Upper lobe of left lung (tissue), 6 donors: ENCODE measurements at regions not wholly inside any gene's neighbourhood (a gene's known extent, or its start where the extent isn't known, plus 50 kb on each side); places are given as distances from the start of the nearest gene placed in this dataset.
A peak's percentile ranks its signal among the peaks of the same experiment; 100 is the strongest.

Source experiments
- ATAC-seq, 2 donors: fragments of 200-7000 bp; cut with Tn5 transposase; one replicate each; pipeline ENCODE4 v1.9.1; 2022; ENCODE audit warnings: mild to moderate bottlenecking in 2 of 2, moderate library complexity in 2 of 2; ENCODE audit not compliant: low FRiP score in 2 of 2
- DNase-seq, 2 donors: peaks; one replicate each; pipeline ENCODE4 v3.0.0-alpha.2; 2019 to 2020
- H3K27ac ChIP-seq, 4 donors: fragments of 200-600 bp; sonication (generic); one replicate each; pipeline ENCODE4 v1.5.1; 2016 to 2019
- H3K27me3 ChIP-seq, 4 donors: fragments of 200-600 bp; sonication (generic); one replicate each; pipeline ENCODE4 v1.5.1; 2017 to 2019
- H3K36me3 ChIP-seq, 4 donors: fragments of 200-600 bp; sonication (generic); one replicate each; pipeline ENCODE4 v1.5.1; 2016 to 2019
- H3K4me1 ChIP-seq, 4 donors: fragments of 200-600 bp; sonication (generic); one replicate each; pipeline ENCODE4 v1.5.1; 2018 to 2019
- H3K4me3 ChIP-seq, 4 donors: fragments of 200-600 bp; sonication (generic); one replicate each; pipeline ENCODE4 v1.5.1; 2017 to 2019; ENCODE audit warnings: mild to moderate bottlenecking in 2 of 4, moderate library complexity in 1 of 4
- H3K9me3 ChIP-seq, 4 donors: fragments of 200-600 bp; sonication (generic); one replicate each; pipeline ENCODE4 v1.5.1; 2018 to 2019
- CTCF ChIP-seq, 6 experiments: fragments of 450-650 bp in 4 of 6; fragments of 200-600 bp in 2 of 6; sonication (generic) in 2 of 6; IDR thresholded peaks; one replicate each; pipeline ENCODE4 v1.5.1; 2016 to 2019; ENCODE audit warnings: antibody characterized with exemption in 6 of 6
- EP300 ChIP-seq, 4 donors: sonication (generic); formaldehyde crosslinking; IDR thresholded peaks; one replicate each; pipeline ENCODE4 v1.5.1; 2017; ENCODE audit warnings: antibody characterized with exemption in 4 of 4, control low read depth in 2 of 4
- POLR2A ChIP-seq, 4 donors: fragments of 450-650 bp; IDR thresholded peaks; one replicate each; pipeline ENCODE4 v1.5.1; 2016 to 2017; ENCODE audit warnings: antibody characterized with exemption in 4 of 4, mild to moderate bottlenecking in 2 of 4
- POLR2AphosphoS5 ChIP-seq, 2 donors: sonication (generic); formaldehyde crosslinking; IDR thresholded peaks; one replicate each; pipeline ENCODE4 v1.5.1; 2017; ENCODE audit warnings: antibody characterized with exemption in 2 of 2
- WGBS, 2 donors: methylation state at CpG; one replicate each; pipeline ENCODE4 v1.1.5; 2017 to 2018; 5-methylcytosine and 5-hydroxymethylcytosine counted together
- donor health status: DM: no; HTN: no; CAD: no; lungs with moderate emphysema.
- donor health status: DM: no; HTN: yes; CAD: no; lungs with severe emphysema.

DNA sequence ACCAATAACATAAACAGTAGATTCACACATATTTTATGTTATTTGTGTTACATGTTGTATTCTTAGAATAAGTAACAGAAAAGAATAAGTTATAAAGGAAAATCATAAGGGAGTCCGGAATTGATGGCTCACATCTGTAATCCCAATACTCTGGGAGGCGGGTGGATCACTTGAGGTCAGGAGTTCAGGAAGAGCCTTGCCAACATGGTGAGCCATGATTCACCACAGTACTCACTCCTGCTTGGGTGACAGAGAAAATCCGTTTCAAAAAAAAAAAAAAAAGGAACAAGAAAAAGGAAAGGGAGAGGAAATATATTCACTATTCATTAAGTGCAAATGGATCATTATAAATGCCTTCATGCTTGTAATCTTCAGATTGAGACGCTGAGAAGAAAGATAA, 533.3 kb upstream of the CDH9 start:
- no peak for TF ChIP-seq CTCF (IDR thresholded peaks at IDR 0.05)
- TF ChIP-seq EP300 (IDR thresholded peaks at IDR 0.05): no peak
- TF ChIP-seq POLR2A (IDR thresholded peaks at IDR 0.05): no peak
- TF ChIP-seq POLR2AphosphoS5 (IDR thresholded peaks at IDR 0.05): no peak
- H3K27ac ChIP-seq: no peak overlapping the region
- no peaks in the 10 kb centered on the region for H3K36me3 ChIP-seq
- H3K27me3 ChIP-seq: no peaks in the 10 kb centered on the region
- ATAC-seq (no peak), DNase-seq (no peak)
- no peaks in the 10 kb centered on the region for H3K4me1 ChIP-seq
- H3K9me3 ChIP-seq: no peaks in the 10 kb centered on the region
- 76 to 82% methylated on average over 3 to 4 of the region's 4 CpGs for WGBS, 2 donors
- no peak overlapping the region for H3K4me3 ChIP-seq

- no peaks in the 10 kb centered on the region for H3K27me3 ChIP-seq
- DNase-seq: no peak
- ATAC-seq: no peak
- H3K27ac ChIP-seq: no peak overlapping the region
- H3K4me3 ChIP-seq: no peak overlapping the region
- 49 to 64% methylated on average over 2 of the region's 2 CpGs for whole genome bisulfite sequencing, 2 donors
- no peaks in the 10 kb centered on the region for H3K36me3 ChIP-seq
- no peaks in the 10 kb centered on the region for H3K9me3 ChIP-seq
- no peaks in the 10 kb centered on the region for H3K4me1 ChIP-seq
- TF ChIP-seq POLR2AphosphoS5 (IDR thresholded peaks at IDR 0.05): no peak
These were observed 530.4 kb upstream of the CDH9 start for GRCh38 chr5:27568811-27569210.

GRCh38 chr5:27561408-27561807, 523.0 kb upstream of the CDH9 start:
- ATAC-seq (no peak), DNase-seq (peak in 1 of 2 donors; percentile 17)
- H3K27me3 ChIP-seq: no peaks in the 10 kb centered on the region
- no peak overlapping the region for H3K27ac ChIP-seq
- no peaks in the 10 kb centered on the region for H3K9me3 ChIP-seq
- no peak overlapping the region for H3K4me3 ChIP-seq
- TF ChIP-seq POLR2A (IDR thresholded peaks at IDR 0.05) (no peak), CTCF (IDR thresholded peaks at IDR 0.05) (no peak), POLR2AphosphoS5 (IDR thresholded peaks at IDR 0.05) (no peak), EP300 (IDR thresholded peaks at IDR 0.05) (no peak)
- no peaks in the 10 kb centered on the region for H3K36me3 ChIP-seq
- H3K4me1 ChIP-seq: no peaks in the 10 kb centered on the region
- 85 to 91% methylated on average over 15 to 16 of the region's 16 CpGs for WGBS, 2 donors

- 54% methylated on average over 2 of the region's 2 CpGs for WGBS, 2 donors
- no peak for DNase-seq
- TF ChIP-seq EP300 (IDR thresholded peaks at IDR 0.05) (no peak), CTCF (IDR thresholded peaks at IDR 0.05) (no peak), POLR2AphosphoS5 (IDR thresholded peaks at IDR 0.05) (no peak), POLR2A (IDR thresholded peaks at IDR 0.05) (no peak)
- Histone ChIP-seq H3K4me3 (no peak overlapping the region), H3K27me3 (no peaks in the 10 kb centered on the region), H3K9me3 (peaks cover 0 to 6% (median 0%) of the 10 kb centered on the region in 4 donors), H3K4me1 (no peaks in the 10 kb centered on the region), H3K27ac (no peak overlapping the region), H3K36me3 (no peaks in the 10 kb centered on the region)
- no peak for ATAC-seq
These were observed 510.1 kb upstream of the CDH9 start for GRCh38 chr5:27548484-27548883.

- no peaks in the 10 kb centered on the region for H3K27me3 ChIP-seq
- no peaks in the 10 kb centered on the region for H3K9me3 ChIP-seq
- DNase-seq (no peak), ATAC-seq (no peak)
- H3K4me3 ChIP-seq: no peak overlapping the region
- no peak overlapping the region for H3K27ac ChIP-seq
- TF ChIP-seq POLR2A (IDR thresholded peaks at IDR 0.05) (no peak), EP300 (IDR thresholded peaks at IDR 0.05) (no peak), POLR2AphosphoS5 (IDR thresholded peaks at IDR 0.05) (no peak)
- no peaks in the 10 kb centered on the region for H3K4me1 ChIP-seq
- no peaks in the 10 kb centered on the region for H3K36me3 ChIP-seq
These were observed 496.7 kb upstream of the CDH9 start for GRCh38 chr5:27535031-27535557.

DNA sequence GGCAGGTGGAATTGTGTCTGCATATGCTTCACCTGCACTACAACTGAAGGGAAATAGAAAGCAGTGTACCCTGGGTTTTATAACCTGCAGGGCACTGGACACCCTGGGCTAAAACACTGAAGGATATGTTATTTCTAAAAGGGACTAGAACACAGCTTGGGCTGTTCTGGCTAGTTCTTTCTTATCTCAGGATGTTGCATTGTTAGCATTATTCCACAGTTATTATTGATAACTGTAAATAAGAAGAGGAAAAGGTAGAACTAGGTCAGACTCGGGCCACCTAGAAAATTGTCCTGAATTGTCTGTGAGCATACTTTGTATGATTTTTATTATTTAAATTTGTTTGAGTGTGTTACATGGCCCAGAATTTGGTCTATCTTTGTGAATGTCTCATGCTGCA, 493.9 kb upstream of the CDH9 start:
- 65 to 77% methylated on average over 1 of the region's 1 CpG for WGBS, 2 donors
- no peaks in the 10 kb centered on the region for H3K27me3 ChIP-seq
- no peak overlapping the region for H3K4me3 ChIP-seq
- no peak overlapping the region for H3K27ac ChIP-seq
- no peak for TF ChIP-seq POLR2AphosphoS5 (IDR thresholded peaks at IDR 0.05)
- TF ChIP-seq EP300 (IDR thresholded peaks at IDR 0.05): no peak
- no peak for TF ChIP-seq POLR2A (IDR thresholded peaks at IDR 0.05)
- no peak for TF ChIP-seq CTCF (IDR thresholded peaks at IDR 0.05)
- DNase-seq (no peak), ATAC-seq (no peak)
- no peaks in the 10 kb centered on the region for H3K9me3 ChIP-seq
- H3K4me1 ChIP-seq: no peaks in the 10 kb centered on the region
- H3K36me3 ChIP-seq: no peaks in the 10 kb centered on the region
